Motor neuron (in vitro differentiated cells): ENCODE measurements at regions not wholly inside any gene's neighbourhood (a gene's known extent, or its start where the extent isn't known, plus 50 kb on each side); places are given as distances from the start of the nearest gene placed in this dataset.
A peak's percentile ranks its signal among the peaks of the same experiment; 100 is the strongest.
"Not testable (repeated sequence)": the region's sequence is repeated elsewhere in the genome, so short reads cannot be mapped to it uniquely, and the experiment has no call there.

Experiments
- ATAC-seq, 8 experiments: fragments of 200-7000 bp; cut with Tn5 transposase; replicated peaks in 6 of 8; 2 replicates each; pipeline ENCODE4 v1.8.0; 2021; ENCODE audit warnings: mild to moderate bottlenecking in 8 of 8, moderate library complexity in 8 of 8
- H3K27ac ChIP-seq, 2 donors: fragments of 250-450 bp; sonication (Bioruptor Pico); 2 replicates each; pipeline ENCODE4 v1.9.0; 2021; ENCODE audit warnings: antibody characterized with exemption in 2 of 2, mild to moderate bottlenecking in 2 of 2, moderate library complexity in 1 of 2
- H3K4me1 ChIP-seq, 2 donors: fragments of 250-450 bp; sonication (Bioruptor Pico); replicated peaks in 1 of 2; 2 replicates each; pipeline ENCODE4 v1.6.1; 2021; ENCODE audit warnings: antibody characterized with exemption in 2 of 2, mild to moderate bottlenecking in 2 of 2, moderate library complexity in 1 of 2
- H3K4me3 ChIP-seq, 5 donors: fragments of 250-450 bp; sonication (Bioruptor Pico); 2 replicates each; pipeline ENCODE4 v1.9.0; 2021; ENCODE audit warnings: antibody characterized with exemption in 5 of 5, mild to moderate bottlenecking in 5 of 5, moderate library complexity in 4 of 5
- WGBS, 10 experiments: fragments of 450-650 bp; shearing (Covaris generic); methylation state at CpG; one replicate each; pipeline ENCODE4 v1.0.0; 2022; 5-methylcytosine and 5-hydroxymethylcytosine counted together
- in situ Hi-C, 9 experiments: fragments of 400-800 bp; cut with MboI; loops; one replicate each; pipeline ENCODE4 v1.15.0; 2021; ENCODE audit warnings: low sequenced_read_pairs in 9 of 9, low pct_unique_long_range_greater_than_20kb in 2 of 9; ENCODE audit not compliant: unreplicated experiment in 9 of 9

GRCh38 chr13:68905186-68905585 lies 1202.4 kb upstream of the ATXN8OS start:
- WGBS, 10 experiments, result 80 to 100% (median 83%) methylated on average over 1 of the region's 1 CpG; no CpG with 5 or more reads in 7 of the 10 experiments
- no peak overlapping the region for H3K4me3 ChIP-seq
- no peak for ATAC-seq
- no peak overlapping the region for H3K27ac ChIP-seq
- in situ Hi-C loops, result no loop called here
- no peaks in the 10 kb centered on the region for H3K4me1 ChIP-seq

- Histone ChIP-seq H3K4me3 (no peak overlapping the region), H3K27ac (no peak overlapping the region), H3K4me1 (no peaks in the 10 kb centered on the region)
- peak in 1 of 8 experiments; percentile 94 for ATAC-seq
- in situ Hi-C loops, result no loop called here
These were observed 1210.2 kb upstream of the ATXN8OS start for GRCh38 chr13:68897331-68897928.

GRCh38 chr13:68895696-68896095 lies 1211.9 kb upstream of the ATXN8OS start:
- ATAC-seq, result no peak
- WGBS, 10 experiments, result 0 to 100% (median 88%) methylated on average over 1 of the region's 1 CpG; no CpG with 5 or more reads in 5 of the 10 experiments
- Histone ChIP-seq H3K4me1 (no peaks in the 10 kb centered on the region), H3K27ac (no peak overlapping the region), H3K4me3 (no peak overlapping the region)
- in situ Hi-C loops, result no loop called here

- H3K27ac ChIP-seq, ATAC-seq, H3K4me1 ChIP-seq, in situ Hi-C loops, H3K4me3 ChIP-seq: not testable (repeated sequence)
- 0 to 100% (median 27%) methylated on average over 1 to 2 of the region's 2 CpGs; no CpG with 5 or more reads in 6 of the 10 experiments for WGBS, 10 experiments
These were observed 1213.9 kb upstream of the ATXN8OS start for GRCh38 chr13:68893721-68894120.

GRCh38 chr13:68892596-68892995 lies 1215.0 kb upstream of the ATXN8OS start:
- in situ Hi-C loops, H3K27ac ChIP-seq: not testable (repeated sequence)
- 0 to 60% (median 47%) methylated on average over 1 to 3 of the region's 3 CpGs for WGBS, 10 experiments

GRCh38 chr13:68890101-68890500 lies 1217.5 kb upstream of the ATXN8OS start:
- ATAC-seq, H3K4me3 ChIP-seq, H3K27ac ChIP-seq, in situ Hi-C loops, H3K4me1 ChIP-seq: not testable (repeated sequence)
- WGBS, 10 experiments, result 0 to 89% (median 50%) methylated on average over 1 to 7 of the region's 7 CpGs; no CpG with 5 or more reads in 3 of the 10 experiments

More at GRCh38 chr13:68892596-68892995, 1215.0 kb upstream of the ATXN8OS start:
- not testable (repeated sequence) for H3K4me3 ChIP-seq, H3K4me1 ChIP-seq, ATAC-seq

GRCh38 chr13:68888832-68889231 lies 1218.8 kb upstream of the ATXN8OS start:
- Histone ChIP-seq H3K4me1 (no peaks in the 10 kb centered on the region), H3K27ac (no peak overlapping the region), H3K4me3 (no peak overlapping the region)
- in situ Hi-C loops, result no loop called here
- 8 to 100% (median 94%) methylated on average over 1 to 4 of the region's 4 CpGs for WGBS, 10 experiments
- no peak for ATAC-seq

GRCh38 chr13:68872338-68872737 lies 1235.3 kb upstream of the ATXN8OS start:
- no peaks in the 10 kb centered on the region for H3K4me1 ChIP-seq
- in situ Hi-C loops, result no loop called here
- ATAC-seq, result no peak
- H3K4me3 ChIP-seq, result no peak overlapping the region
- WGBS, 10 experiments, result 10 to 100% (median 92%) methylated on average over 1 to 2 of the region's 2 CpGs; no CpG with 5 or more reads in 1 of the 10 experiments
- H3K27ac ChIP-seq, result no peak overlapping the region

GRCh38 chr13:68851026-68851425 lies 1256.6 kb upstream of the ATXN8OS start:
- in situ Hi-C loops, result no loop called here
- H3K4me3 ChIP-seq, result no peak overlapping the region
- no peaks in the 10 kb centered on the region for H3K4me1 ChIP-seq
- H3K27ac ChIP-seq, result no peak overlapping the region
- 40 to 100% (median 83%) methylated on average over 1 of the region's 1 CpG; no CpG with 5 or more reads in 1 of the 10 experiments for WGBS, 10 experiments
- ATAC-seq, result no peak

- 0 to 100% (median 67%) methylated on average over 1 to 3 of the region's 3 CpGs for WGBS, 10 experiments
These were observed 1257.5 kb upstream of the ATXN8OS start for GRCh38 chr13:68850160-68850559.

GRCh38 chr13:68846663-68847062 lies 1261.0 kb upstream of the ATXN8OS start:
- WGBS, 10 experiments, result 0 to 89% (median 17%) methylated on average over 1 of the region's 1 CpG; no CpG with 5 or more reads in 4 of the 10 experiments
- in situ Hi-C loops, result no loop called here

More at GRCh38 chr13:68850160-68850559, 1257.5 kb upstream of the ATXN8OS start:
- Histone ChIP-seq H3K27ac (no peak overlapping the region), H3K4me3 (no peak overlapping the region), H3K4me1 (no peaks in the 10 kb centered on the region)
- in situ Hi-C loops, result no loop called here
- ATAC-seq, result peak in 1 of 8 experiments; percentile 16

GRCh38 chr13:68834375-68834774 lies 1273.3 kb upstream of the ATXN8OS start:
- in situ Hi-C loops, result no loop called here
- peak in 4 of 8 experiments; percentile 32 to 89 (median 77) for ATAC-seq
- Histone ChIP-seq H3K4me3 (no peak overlapping the region), H3K27ac (no peak overlapping the region), H3K4me1 (no peaks in the 10 kb centered on the region)

More at GRCh38 chr13:68846663-68847062, 1261.0 kb upstream of the ATXN8OS start:
- ATAC-seq, result no peak
- no peaks in the 10 kb centered on the region for H3K4me1 ChIP-seq
- no peak overlapping the region for H3K4me3 ChIP-seq
- H3K27ac ChIP-seq, result no peak overlapping the region

GRCh38 chr13:68816715-68817114 lies 1290.9 kb upstream of the ATXN8OS start:
- Histone ChIP-seq H3K4me1 (peaks cover 5 to 6% of the 10 kb centered on the region in 2 donors), H3K27ac (no peak overlapping the region), H3K4me3 (no peak overlapping the region)
- ATAC-seq, result no peak
- WGBS, 10 experiments, result 49 to 100% (median 96%) methylated on average over 1 to 7 of the region's 7 CpGs; no CpG with 5 or more reads in 1 of the 10 experiments
- in situ Hi-C loops, result no loop called here

- H3K27ac ChIP-seq, result no peak overlapping the region
- in situ Hi-C loops, result no loop called here
- peaks cover 5 to 6% of the 10 kb centered on the region in 2 donors for H3K4me1 ChIP-seq
These were observed 1294.3 kb upstream of the ATXN8OS start for GRCh38 chr13:68813180-68813796.

More at GRCh38 chr13:68813180-68813796, 1294.3 kb upstream of the ATXN8OS start:
- ATAC-seq, result peak in 5 of 8 experiments; percentile 17 to 75 (median 50)
- 0 to 100% (median 43%) methylated on average over 1 to 7 of the region's 7 CpGs for WGBS, 10 experiments
- H3K4me3 ChIP-seq, result no peak overlapping the region
